LNCaP clone FGC (cell line): ENCODE measurements at regions not wholly inside any gene's neighbourhood (a gene's known extent, or its start where the extent isn't known, plus 50 kb on each side); places are given as distances from the start of the nearest gene placed in this dataset.

Source experiments
- DNase-seq: peaks from one replicate; pipeline ENCODE4 v3.0.0-alpha.2; 2011; ENCODE audit warnings: low read depth
- H3K4me3 ChIP-seq: 2 replicates; pipeline ENCODE4 v1.5.1; 2011; ENCODE audit warnings: mild to moderate bottlenecking, low read depth, low read length, control low read depth
- CTCF ChIP-seq: IDR thresholded peaks from 2 replicates; pipeline ENCODE4 v1.5.1; 2012; ENCODE audit warnings: mild to moderate bottlenecking; ENCODE audit not compliant: control insufficient read depth, insufficient read depth; ENCODE audit errors: extremely low read depth

GRCh38 chr5:172548981-172549687, 91.9 kb upstream of the NEURL1B start:
- H3K4me3 ChIP-seq, result no peak overlapping the region
- DNase-seq, result no peak
- TF ChIP-seq CTCF, result no peak

GRCh38 chr5:172548311-172548731, 92.7 kb upstream of the NEURL1B start:
- no peak for TF ChIP-seq CTCF
- H3K4me3 ChIP-seq, result no peak overlapping the region
- no peak for DNase-seq

- DNase-seq, result no peak
- no peak for TF ChIP-seq CTCF
- H3K4me3 ChIP-seq, result no peak overlapping the region
Observed at GRCh38 chr5:172546196-172546595, 91.9 kb upstream of the SH3PXD2B start.

DNA sequence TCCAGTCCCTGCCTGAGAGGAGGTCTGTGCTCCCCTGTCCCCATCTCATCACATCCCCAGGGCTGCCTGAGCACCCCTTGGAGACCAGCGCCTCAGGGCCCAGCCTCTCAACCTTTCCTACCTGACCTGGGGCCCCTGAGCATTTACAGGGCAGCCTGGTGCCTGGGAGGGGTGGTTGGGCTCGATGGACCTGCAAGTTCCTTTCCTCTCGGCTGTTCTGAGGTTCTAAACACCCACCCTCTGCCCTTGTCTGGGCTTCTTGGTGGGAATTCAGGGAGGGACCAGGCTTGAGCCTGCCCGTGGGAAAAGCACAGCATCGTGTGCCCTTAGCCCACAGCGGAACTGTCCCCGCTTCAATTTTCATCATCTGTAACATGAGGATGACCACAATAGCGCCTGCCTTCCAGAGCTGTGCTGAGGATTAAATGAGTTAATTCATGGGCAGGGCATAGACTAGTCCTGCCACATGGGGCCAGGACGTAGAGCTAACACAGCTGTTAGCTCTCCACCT, 91.0 kb upstream of the SH3PXD2B start:
- no peak for DNase-seq
- TF ChIP-seq CTCF, result no peak
- no peak overlapping the region for H3K4me3 ChIP-seq

DNA sequence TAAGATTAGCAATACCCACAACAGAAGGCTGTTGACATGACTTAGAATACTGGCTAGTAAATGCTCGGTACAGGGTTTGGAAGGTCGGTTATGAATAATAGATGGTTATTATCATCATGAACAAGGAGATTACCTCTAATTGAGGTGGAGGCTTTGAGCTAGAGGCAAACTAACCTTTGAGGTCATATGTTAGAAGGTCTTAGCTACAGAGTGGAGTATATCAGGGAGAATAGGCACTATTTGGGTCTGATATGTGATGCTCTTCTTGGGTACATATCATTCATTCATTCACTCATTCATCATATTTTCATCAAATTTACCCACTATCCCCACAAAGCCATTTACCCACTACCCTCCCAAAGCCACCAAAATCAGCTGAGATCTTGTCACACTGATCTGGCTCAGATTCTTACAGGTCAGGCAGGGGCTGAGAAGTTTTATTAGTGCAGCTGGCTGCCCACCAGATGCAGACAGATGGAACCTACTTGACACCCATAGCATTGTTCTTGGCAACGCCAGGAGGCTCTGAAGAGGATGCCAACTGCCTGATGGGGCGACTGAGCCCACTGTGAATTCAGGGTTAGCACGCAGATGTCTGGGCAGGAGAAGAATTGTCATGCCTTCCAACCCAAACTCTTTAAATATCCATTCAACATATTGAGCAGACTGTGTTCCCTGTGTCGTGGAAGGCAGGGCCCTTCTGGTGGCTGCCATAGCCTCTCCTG, 90.2 kb upstream of the SH3PXD2B start:
- no peak for DNase-seq
- TF ChIP-seq CTCF, result no peak
- H3K4me3 ChIP-seq, result no peak overlapping the region

GRCh38 chr5:172543484-172544298, 89.4 kb upstream of the SH3PXD2B start:
- TF ChIP-seq CTCF, result no peak
- DNase-seq, result no peak
- H3K4me3 ChIP-seq, result no peak overlapping the region
